ENCODE measurements at regions not wholly inside any gene's neighbourhood (a gene's known extent, or its start where the extent isn't known, plus 50 kb on each side); places are given as distances from the start of the nearest gene placed in this dataset.
"Not testable (repeated sequence)": the region's sequence is repeated elsewhere in the genome, so short reads cannot be mapped to it uniquely, and the experiment has no call there.

DNA sequence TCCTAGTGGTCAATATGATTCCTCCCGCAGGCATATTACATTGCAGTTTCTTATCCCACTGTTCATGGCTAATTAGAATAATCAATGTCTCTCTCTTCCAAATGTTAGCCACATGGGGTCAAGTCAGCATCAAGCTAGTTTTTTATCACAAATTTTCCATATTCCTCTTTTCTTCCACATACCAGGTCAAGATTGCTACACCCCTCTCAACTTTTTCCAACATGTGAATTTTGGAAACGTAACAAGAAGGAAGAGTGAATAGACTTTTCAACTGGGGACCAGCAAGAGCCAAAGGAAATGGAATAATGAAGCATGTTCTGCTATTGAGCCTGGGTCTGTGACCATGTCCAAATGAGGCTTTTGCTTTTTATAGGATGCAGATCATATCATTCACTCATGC is 65.1 kb downstream of the SOD2 start:
- DNase-seq (ENCODE audit: low spot score) = no peak
- TF ChIP-seq CTCF (IDR thresholded peaks at IDR 0.05; ENCODE audit: extremely low read depth, missing control alignments) = no peak

- DNase-seq (ENCODE audit: low spot score) = not testable (repeated sequence)
These were observed 66.5 kb downstream of the SOD2 start for GRCh38 chr6:159626506-159626905.

GRCh38 chr6:159623156-159623555 is 69.9 kb downstream of the SOD2 start:
- no peak for TF ChIP-seq CTCF (IDR thresholded peaks at IDR 0.05; ENCODE audit: extremely low read depth, missing control alignments)
- DNase-seq (ENCODE audit: low spot score) = no peak

DNA sequence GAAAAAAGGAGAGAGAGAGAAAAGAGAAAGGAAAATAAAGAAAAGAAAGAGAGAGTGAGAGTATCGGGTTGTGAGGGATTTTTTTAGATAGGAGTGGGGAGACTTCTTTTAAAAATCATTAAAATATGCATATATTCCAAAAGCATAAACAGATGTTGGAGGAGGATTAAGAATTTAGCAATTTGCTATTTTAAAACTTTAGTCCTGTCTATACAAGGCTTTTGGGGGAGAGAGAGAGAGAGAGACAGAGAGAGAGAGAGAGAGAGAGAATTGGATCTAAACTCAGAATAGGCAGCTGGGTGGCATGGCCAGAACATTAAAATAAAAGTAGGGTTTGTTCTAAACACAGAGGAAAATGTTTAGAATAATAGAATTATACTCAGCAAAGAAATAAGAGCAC is 72.1 kb downstream of the SOD2 start:
- TF ChIP-seq CTCF (IDR thresholded peaks at IDR 0.05; ENCODE audit: extremely low read depth, missing control alignments) = no peak
- no peak for DNase-seq (ENCODE audit: low spot score)

GRCh38 chr6:159617444-159617843 is 75.6 kb downstream of the SOD2 start:
- TF ChIP-seq CTCF (IDR thresholded peaks at IDR 0.05; ENCODE audit: extremely low read depth, missing control alignments) = no peak
- no peak for DNase-seq (ENCODE audit: low spot score)

DNA sequence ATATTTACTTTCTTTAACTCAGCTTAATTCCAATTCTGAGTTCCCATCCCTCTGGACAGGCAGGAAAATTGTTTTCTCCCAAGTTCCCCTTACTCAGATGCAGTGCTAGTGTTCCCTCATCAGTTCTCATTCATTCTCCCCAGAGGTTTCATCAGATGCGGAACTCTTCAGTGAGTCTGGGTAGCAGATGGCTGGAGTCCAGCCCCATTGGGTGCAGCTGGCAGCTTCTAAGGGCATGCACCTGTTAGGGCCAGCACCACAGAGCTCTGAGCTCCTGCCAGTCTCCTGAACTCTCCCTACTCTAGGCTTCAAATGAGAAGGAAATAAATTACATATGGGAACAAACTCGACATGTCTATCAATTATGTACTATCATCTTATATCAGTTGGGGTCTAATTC is 76.6 kb downstream of the SOD2 start:
- DNase-seq (ENCODE audit: low spot score) = no peak
- TF ChIP-seq CTCF (IDR thresholded peaks at IDR 0.05; ENCODE audit: extremely low read depth, missing control alignments) = no peak

GRCh38 chr6:159615918-159616317 is 77.1 kb downstream of the SOD2 start:
- no peak for TF ChIP-seq CTCF (IDR thresholded peaks at IDR 0.05; ENCODE audit: extremely low read depth, missing control alignments)
- DNase-seq (ENCODE audit: low spot score) = no peak

- TF ChIP-seq CTCF (IDR thresholded peaks at IDR 0.05; ENCODE audit: extremely low read depth, missing control alignments) = no peak
- no peak for DNase-seq (ENCODE audit: low spot score)
These were observed 82.2 kb downstream of the SOD2 start for GRCh38 chr6:159610881-159611280.
